SK-N-SH (cell line): ENCODE measurements at regions not wholly inside any gene's neighbourhood (a gene's known extent, or its start where the extent isn't known, plus 50 kb on each side); places are given as distances from the start of the nearest gene placed in this dataset.

Experiments used
- CTCF ChIP-seq: fragments of 200-600 bp; sonication (generic); IDR thresholded peaks from 2 replicates; pipeline ENCODE4 v1.6.1; 2017; ENCODE audit warnings: antibody characterized with exemption, mild to moderate bottlenecking, moderate library complexity
- EZH2phosphoT487 ChIP-seq: fragments of 200-600 bp; sonication (generic); IDR thresholded peaks from 2 replicates; pipeline ENCODE4 v1.6.1; 2017; ENCODE audit warnings: low read depth, mixed run types, mild to moderate bottlenecking, antibody characterized with exemption, moderate library complexity, borderline replicate concordance
- JUND ChIP-seq: IDR thresholded peaks from 2 replicates; pipeline ENCODE4 v1.4.0; 2012
- POLR2AphosphoS5 ChIP-seq: IDR thresholded peaks from 2 replicates; pipeline ENCODE4 v1.6.1; 2012; ENCODE audit warnings: low read depth, low read length
- RAD21 ChIP-seq: IDR thresholded peaks from 2 replicates; pipeline ENCODE4 v1.6.1; 2012; ENCODE audit warnings: mild to moderate bottlenecking, low read length
- RCOR1 ChIP-seq: fragments of 150-350 bp; IDR thresholded peaks from 2 replicates; pipeline ENCODE4 v1.6.1; 2017; ENCODE audit warnings: antibody characterized with exemption, low read length
- USF1 ChIP-seq: IDR thresholded peaks from 2 replicates; pipeline ENCODE4 v1.4.0; 2012; ENCODE audit warnings: low read depth, borderline replicate concordance

GRCh38 chr10:30748152-30748973 lies 118.8 kb upstream of the LYZL2 start:
- TF ChIP-seq CTCF (no peak), RAD21 (peak; percentile 11; the same call in 1 of the 2 replicates), JUND (no peak), USF1 (no peak), EZH2phosphoT487 (no peak), POLR2AphosphoS5 (no peak), RCOR1 (no peak)
